RWPE1 (cell line): ENCODE measurements at regions not wholly inside any gene's neighbourhood (a gene's known extent, or its start where the extent isn't known, plus 50 kb on each side); places are given as distances from the start of the nearest gene placed in this dataset.

ENCODE experiments used
- CTCF ChIA-PET: fragments of 350-600 bp; sonication (Branson Sonifier 250); formaldehyde crosslinking; extraction: SDS; loops from one replicate; lab custom pipeline; 2021; lab: Yijun Ruan, JAX
- POLR2A ChIA-PET: fragments of 400-600 bp; formaldehyde crosslinking; extraction: SDS; loops from one replicate; lab custom pipeline; 2020; ENCODE audit warnings: antibody characterized with exemption; ENCODE audit not compliant: low non-redundant PET; lab: Yijun Ruan, JAX
- DNase-seq: peaks from one replicate; pipeline ENCODE4 v3.0.0; 2012; ENCODE audit warnings: low spot score
- H3K27ac ChIP-seq: fragments of 450-650 bp; 2 replicates; pipeline ENCODE4 v1.5.1; 2017
- CTCF ChIP-seq: fragments of 450-650 bp; conservative IDR thresholded peaks from 2 replicates; pipeline ENCODE4 v1.5.1; 2017; ENCODE audit warnings: low read depth, mild to moderate bottlenecking

GRCh38 chr12:69085852-69086251 is 152.9 kb upstream of the CPM start:
- POLR2A ChIA-PET: no interaction called here
- CTCF ChIA-PET: no interaction called here
- TF ChIP-seq CTCF: no peak
- DNase-seq: no peak
- H3K27ac ChIP-seq: no peak overlapping the region

GRCh38 chr12:69087986-69088385 is 151.4 kb upstream of the CPSF6 start:
- ChIA-PET CTCF (interaction anchor here (0.6 kb wide), 1 partner anchor 157 kb away, joined by 3 read pairs; no protein-coding TSS in a partner anchor), POLR2A (no interaction called here)
- DNase-seq: no peak
- no peak for TF ChIP-seq CTCF
- no peak overlapping the region for H3K27ac ChIP-seq

GRCh38 chr12:69090722-69091121 is 148.6 kb upstream of the CPSF6 start:
- no peak overlapping the region for H3K27ac ChIP-seq

GRCh38 chr12:69091442-69092017 is 147.8 kb upstream of the CPSF6 start:
- ChIA-PET CTCF (interaction anchor here (0.5 to 1.3 kb wide), 3 partner anchors 47 to 194 kb away, joined by 3 to 4 read pairs (median 4); no protein-coding TSS in a partner anchor), POLR2A (no interaction called here)
- DNase-seq: no peak
- no peak overlapping the region for H3K27ac ChIP-seq
- TF ChIP-seq CTCF: no peak

More at GRCh38 chr12:69090722-69091121, 148.6 kb upstream of the CPSF6 start:
- CTCF ChIA-PET: interaction anchor here (0.8 to 1.3 kb wide), 2 partner anchors 21 to 193 kb away, joined by 3 to 4 read pairs; no protein-coding TSS in a partner anchor
- no peak for DNase-seq
- TF ChIP-seq CTCF: no peak
- POLR2A ChIA-PET: no interaction called here

GRCh38 chr12:69092137-69092536 is 147.2 kb upstream of the CPSF6 start:
- ChIA-PET POLR2A (no interaction called here), CTCF (interaction anchor here (0.5 to 1.3 kb wide), 3 partner anchors 47 to 194 kb away, joined by 3 to 4 read pairs (median 4); no protein-coding TSS in a partner anchor)
- H3K27ac ChIP-seq: no peak overlapping the region
- no peak for DNase-seq
- TF ChIP-seq CTCF: no peak

GRCh38 chr12:69094606-69095216 is 144.7 kb upstream of the CPSF6 start:
- no peak for TF ChIP-seq CTCF
- ChIA-PET CTCF (interaction anchor here (0.6 to 1.0 kb wide), 2 partner anchors 11 to 18 kb away, joined by 3 read pairs; no protein-coding TSS in a partner anchor), POLR2A (no interaction called here)
- H3K27ac ChIP-seq: no peak overlapping the region
- no peak for DNase-seq
